ENCODE measurements at regions not wholly inside any gene's neighbourhood (a gene's known extent, or its start where the extent isn't known, plus 50 kb on each side); places are given as distances from the start of the nearest gene placed in this dataset.

DNA sequence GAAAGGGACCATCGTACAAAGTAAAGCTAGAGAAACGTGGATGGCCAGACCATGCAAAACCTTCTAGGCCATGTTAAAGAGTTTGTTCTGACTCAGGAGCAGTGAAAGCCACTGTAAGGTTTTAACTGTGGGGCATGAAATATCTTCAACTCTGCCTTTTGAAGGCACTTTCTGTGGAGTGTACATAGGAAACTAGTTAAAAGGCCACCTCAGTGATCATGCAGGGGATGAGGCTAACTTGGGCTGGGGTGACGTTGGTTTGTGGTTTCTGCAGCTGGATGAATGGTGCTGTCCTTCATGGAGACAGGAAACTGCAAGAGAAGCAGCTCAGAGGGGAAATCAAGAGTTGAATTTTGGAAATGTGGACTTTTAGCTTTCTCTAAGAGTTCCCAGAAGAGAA is 190.7 kb downstream of the CDCA7 start (continued):
- TF ChIP-seq NKX3-1 (CRISPR knock-in tag; IDR thresholded peaks at IDR 0.05) (no peak), ZNF563 (CRISPR knock-in tag; IDR thresholded peaks at IDR 0.05) (no peak), SMAD9 (CRISPR knock-in tag; IDR thresholded peaks at IDR 0.05) (no peak), CHCHD3 (CRISPR knock-in tag; IDR thresholded peaks at IDR 0.05) (no peak)
- TF ChIP-seq, protein P1, sequence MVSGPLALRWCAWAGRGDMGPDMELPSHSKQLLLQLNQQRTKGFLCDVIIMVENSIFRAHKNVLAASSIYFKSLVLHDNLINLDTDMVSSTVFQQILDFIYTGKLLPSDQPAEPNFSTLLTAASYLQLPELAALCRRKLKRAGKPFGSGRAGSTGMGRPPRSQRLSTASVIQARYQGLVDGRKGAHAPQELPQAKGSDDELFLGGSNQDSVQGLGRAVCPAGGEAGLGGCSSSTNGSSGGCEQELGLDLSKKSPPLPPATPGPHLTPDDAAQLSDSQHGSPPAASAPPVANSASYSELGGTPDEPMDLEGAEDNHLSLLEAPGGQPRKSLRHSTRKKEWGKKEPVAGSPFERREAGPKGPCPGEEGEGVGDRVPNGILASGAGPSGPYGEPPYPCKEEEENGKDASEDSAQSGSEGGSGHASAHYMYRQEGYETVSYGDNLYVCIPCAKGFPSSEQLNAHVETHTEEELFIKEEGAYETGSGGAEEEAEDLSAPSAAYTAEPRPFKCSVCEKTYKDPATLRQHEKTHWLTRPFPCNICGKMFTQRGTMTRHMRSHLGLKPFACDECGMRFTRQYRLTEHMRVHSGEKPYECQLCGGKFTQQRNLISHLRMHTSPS (CRISPR knock-in tag; IDR thresholded peaks at IDR 0.05; ENCODE audit: low read depth) = no peak
- TF ChIP-seq, protein P2, sequence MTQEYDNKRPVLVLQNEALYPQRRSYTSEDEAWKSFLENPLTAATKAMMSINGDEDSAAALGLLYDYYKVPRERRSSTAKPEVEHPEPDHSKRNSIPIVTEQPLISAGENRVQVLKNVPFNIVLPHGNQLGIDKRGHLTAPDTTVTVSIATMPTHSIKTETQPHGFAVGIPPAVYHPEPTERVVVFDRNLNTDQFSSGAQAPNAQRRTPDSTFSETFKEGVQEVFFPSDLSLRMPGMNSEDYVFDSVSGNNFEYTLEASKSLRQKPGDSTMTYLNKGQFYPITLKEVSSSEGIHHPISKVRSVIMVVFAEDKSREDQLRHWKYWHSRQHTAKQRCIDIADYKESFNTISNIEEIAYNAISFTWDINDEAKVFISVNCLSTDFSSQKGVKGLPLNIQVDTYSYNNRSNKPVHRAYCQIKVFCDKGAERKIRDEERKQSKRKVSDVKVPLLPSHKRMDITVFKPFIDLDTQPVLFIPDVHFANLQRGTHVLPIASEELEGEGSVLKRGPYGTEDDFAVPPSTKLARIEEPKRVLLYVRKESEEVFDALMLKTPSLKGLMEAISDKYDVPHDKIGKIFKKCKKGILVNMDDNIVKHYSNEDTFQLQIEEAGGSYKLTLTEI (CRISPR knock-in tag; conservative IDR thresholded peaks at IDR 0.05) = no peak

DNA sequence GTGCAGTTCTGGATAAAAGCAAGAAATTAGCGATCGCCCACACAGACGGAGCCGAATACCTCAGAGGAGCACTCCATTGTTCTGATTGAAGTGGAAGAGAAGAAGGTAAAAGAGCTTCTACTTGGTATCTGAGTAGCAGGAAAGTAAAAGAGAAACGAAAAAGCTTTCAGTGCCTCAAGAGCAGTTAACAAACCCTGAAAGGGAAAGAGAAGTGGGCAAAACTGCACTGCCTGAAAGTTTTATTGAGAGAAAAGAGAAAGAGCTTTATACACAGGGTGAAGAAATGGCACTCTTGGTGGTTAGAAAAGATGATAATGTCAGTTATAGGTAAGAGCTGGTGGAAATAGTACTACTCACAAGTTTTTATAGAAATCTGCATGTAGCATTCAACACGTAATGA is 192.8 kb downstream of the CDCA7 start:
- Histone ChIP-seq H4K20me1 (ENCODE audit: insufficient read depth, low read length) (no peaks in the 10 kb centered on the region), H3K9me3 (ENCODE audit: low read length) (no peaks in the 10 kb centered on the region), H3K4me2 (ENCODE audit: low read depth, low read length) (no peak overlapping the region), H3K9ac (ENCODE audit: insufficient read depth, low read depth, low read length) (no peak overlapping the region), H3K4me3 (replicated peaks in 1 of 3; ENCODE audit: insufficient read depth in 1 of 3, low read depth in 2 of 3, low read length in 3 of 3) (no peak overlapping the region), H3K27ac (ENCODE audit: extremely low read length, insufficient read depth, low read length) (no peak overlapping the region), H3K27me3 (ENCODE audit: control insufficient read depth in 1 of 2, insufficient read depth in 2 of 2, low read length in 2 of 2) (no peaks in the 10 kb centered on the region), H2AFZ (ENCODE audit: low read length) (no peak overlapping the region), H3K79me2 (ENCODE audit: insufficient read depth, low read length) (no peaks in the 10 kb centered on the region), H3K4me1 (ENCODE audit: insufficient read depth, low read length) (0 out of 2 replicates have a peak, but pooled peaks cover 12% of the 10 kb centered on the region), H3K36me3 (replicated peaks in 1 of 2; ENCODE audit: control insufficient read depth in 1 of 2, insufficient read depth in 2 of 2, low read length in 2 of 2) (no peaks in the 10 kb centered on the region)
- intact Hi-C loops (cut with micrococcal nuclease; ENCODE audit: unreplicated experiment) = no loop called here
- POLR2A ChIA-PET = no interaction called here
- WGBS (ENCODE audit: low lambda C conversion rate) = 72% methylated on average over 6 of the region's 6 CpGs
- no TSS peak for BruUV-seq (replicated peaks)
- in situ Hi-C loops (cut with HindIII; ENCODE audit: extremely low pct_ligation_motif_present, low pct_unique_long_range_greater_than_20kb) = no loop called here
- FAIRE-seq (no peak), DNase-seq (ENCODE audit: low spot score) (no peak), ATAC-seq (no peak)
- CTCF ChIA-PET (ENCODE audit: low intra/inter-chr PET ratio, low total read pairs) = no interaction called here
- no peak for TF ChIP-seq STAG1 (CRISPR knock-in tag; IDR thresholded peaks at IDR 0.05)

Data from HepG2 (cell line).